GM23338 (cell line): ENCODE measurements at regions not wholly inside any gene's neighbourhood (a gene's known extent, or its start where the extent isn't known, plus 50 kb on each side); places are given as distances from the start of the nearest gene placed in this dataset.

Experiments used
- CTCF ChIP-seq, 2 experiments: fragments of 200-600 bp in 1 of 2; sonication (generic) in 1 of 2; conservative IDR thresholded peaks; 2 replicates each; pipeline versions ENCODE4 v1.5.1 to v1.6.1; 2016 to 2017; ENCODE audit warnings: antibody characterized with exemption in 2 of 2, low read depth in 2 of 2, mild to moderate bottlenecking in 2 of 2, moderate library complexity in 1 of 2
- EZH2 ChIP-seq: fragments of 200-600 bp; sonication (generic); IDR thresholded peaks from one replicate; pipeline ENCODE4 v1.8.0; 2017; ENCODE audit warnings: antibody characterized with exemption, mild to moderate bottlenecking, low read depth; ENCODE audit not compliant: unreplicated experiment

GRCh38 chr10:55813451-55814170, 547.4 kb downstream of the ZWINT start:
- TF ChIP-seq EZH2 (no peak), CTCF (conservative IDR thresholded peaks at IDR 0.05; ENCODE audit: low read depth in 2 of 2) (no peak)
